ENCODE measurements at regions not wholly inside any gene's neighbourhood (a gene's known extent, or its start where the extent isn't known, plus 50 kb on each side); places are given as distances from the start of the nearest gene placed in this dataset.
"Not testable (repeated sequence)": the region's sequence is repeated elsewhere in the genome, so short reads cannot be mapped to it uniquely, and the experiment has no call there.

- TF ChIP-seq, protein P1, sequence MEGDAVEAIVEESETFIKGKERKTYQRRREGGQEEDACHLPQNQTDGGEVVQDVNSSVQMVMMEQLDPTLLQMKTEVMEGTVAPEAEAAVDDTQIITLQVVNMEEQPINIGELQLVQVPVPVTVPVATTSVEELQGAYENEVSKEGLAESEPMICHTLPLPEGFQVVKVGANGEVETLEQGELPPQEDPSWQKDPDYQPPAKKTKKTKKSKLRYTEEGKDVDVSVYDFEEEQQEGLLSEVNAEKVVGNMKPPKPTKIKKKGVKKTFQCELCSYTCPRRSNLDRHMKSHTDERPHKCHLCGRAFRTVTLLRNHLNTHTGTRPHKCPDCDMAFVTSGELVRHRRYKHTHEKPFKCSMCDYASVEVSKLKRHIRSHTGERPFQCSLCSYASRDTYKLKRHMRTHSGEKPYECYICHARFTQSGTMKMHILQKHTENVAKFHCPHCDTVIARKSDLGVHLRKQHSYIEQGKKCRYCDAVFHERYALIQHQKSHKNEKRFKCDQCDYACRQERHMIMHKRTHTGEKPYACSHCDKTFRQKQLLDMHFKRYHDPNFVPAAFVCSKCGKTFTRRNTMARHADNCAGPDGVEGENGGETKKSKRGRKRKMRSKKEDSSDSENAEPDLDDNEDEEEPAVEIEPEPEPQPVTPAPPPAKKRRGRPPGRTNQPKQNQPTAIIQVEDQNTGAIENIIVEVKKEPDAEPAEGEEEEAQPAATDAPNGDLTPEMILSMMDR (conservative IDR thresholded peaks at IDR 0.05): no peak
- no peak for TF ChIP-seq EZH2 (IDR thresholded peaks at IDR 0.05; ENCODE audit: low read depth)
- Histone ChIP-seq H3K27me3 (ENCODE audit: insufficient read depth, low read depth) (no peaks in the 10 kb centered on the region), H3K4me1 (replicated peaks; ENCODE audit: insufficient read depth) (no peaks in the 10 kb centered on the region), H3K27ac (no peak overlapping the region), H3K9me3 (ENCODE audit: insufficient read depth, low read depth) (no peaks in the 10 kb centered on the region), H3K4me3 (no peak overlapping the region), H4K20me1 (ENCODE audit: insufficient read depth) (no peaks in the 10 kb centered on the region), H3K9me2 (ENCODE audit: insufficient read depth) (no peaks in the 10 kb centered on the region), H3F3A (ENCODE audit: insufficient read depth, low read depth) (no peaks in the 10 kb centered on the region), H3K4me2 (no peak overlapping the region), H3K36me3 (ENCODE audit: low read depth) (no peaks in the 10 kb centered on the region), H2AFZ (0 out of 2 replicates have a peak overlapping the region, but pooled peaks have one; percentile 40), H3K79me2 (ENCODE audit: low read depth) (no peaks in the 10 kb centered on the region)
- DNase-seq: no peak
- CTCF ChIA-PET: no interaction called here
- POLR2A ChIA-PET (ENCODE audit: unreplicated experiment): no interaction called here
- no TSS peak for BruUV-seq (replicated peaks)
- intact Hi-C loops (cut with micrococcal nuclease; ENCODE audit: unreplicated experiment): no loop called here
These were observed 372.3 kb upstream of the FTMT start for GRCh38 chr5:121479337-121479736.

- H3K27me3 ChIP-seq (ENCODE audit: insufficient read depth, low read depth): no peaks in the 10 kb centered on the region
- no peak overlapping the region for H3K4me2 ChIP-seq
- no peaks in the 10 kb centered on the region for H3K9me2 ChIP-seq (ENCODE audit: insufficient read depth)
- no peaks in the 10 kb centered on the region for H3K4me1 ChIP-seq (replicated peaks; ENCODE audit: insufficient read depth)
- intact Hi-C loops (cut with micrococcal nuclease; ENCODE audit: unreplicated experiment): no loop called here
- no peak overlapping the region for H3K27ac ChIP-seq
- no TSS peak for BruUV-seq (replicated peaks)
- POLR2A ChIA-PET (ENCODE audit: unreplicated experiment): no interaction called here
- DNase-seq: no peak
- no peaks in the 10 kb centered on the region for H3K79me2 ChIP-seq (ENCODE audit: low read depth)
- H3K36me3 ChIP-seq (ENCODE audit: low read depth): no peaks in the 10 kb centered on the region
- H4K20me1 ChIP-seq (ENCODE audit: insufficient read depth): no peaks in the 10 kb centered on the region
- TF ChIP-seq, protein P1 (conservative IDR thresholded peaks at IDR 0.05): no peak
- no peak for TF ChIP-seq EZH2 (IDR thresholded peaks at IDR 0.05; ENCODE audit: low read depth)
- H3K9me3 ChIP-seq (ENCODE audit: insufficient read depth, low read depth): no peaks in the 10 kb centered on the region
- H2AFZ ChIP-seq: no peak overlapping the region; the same call in 1 of the 2 replicates
- CTCF ChIA-PET: no interaction called here
- H3F3A ChIP-seq (ENCODE audit: insufficient read depth, low read depth): no peaks in the 10 kb centered on the region
- H3K4me3 ChIP-seq: no peak overlapping the region
These were observed 366.4 kb upstream of the FTMT start for GRCh38 chr5:121485281-121485680.

DNA sequence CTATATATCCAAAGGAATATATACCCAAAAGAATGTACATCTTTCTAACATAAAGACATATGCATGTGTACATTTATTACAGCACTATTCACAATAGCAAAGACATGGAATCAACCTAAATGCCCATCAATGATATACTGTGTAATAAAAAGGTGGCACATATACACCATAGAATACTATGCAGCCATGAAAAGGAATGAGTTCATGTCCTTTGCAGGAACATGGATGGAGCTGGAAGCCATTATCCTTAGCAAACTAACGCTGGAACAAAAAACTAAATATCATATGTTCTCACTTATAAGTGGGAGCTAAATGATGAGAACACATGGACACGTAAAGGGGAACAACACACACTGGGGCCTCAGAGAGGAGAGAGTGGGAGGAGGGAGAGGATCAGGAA is 365.7 kb upstream of the FTMT start:
- H3K4me2 ChIP-seq; intact Hi-C loops (cut with micrococcal nuclease; ENCODE audit: unreplicated experiment); DNase-seq; H3K79me2 ChIP-seq (ENCODE audit: low read depth); H3F3A ChIP-seq (ENCODE audit: insufficient read depth, low read depth); CTCF ChIA-PET; H3K27ac ChIP-seq; H3K4me3 ChIP-seq; BruUV-seq (replicated peaks); H4K20me1 ChIP-seq (ENCODE audit: insufficient read depth); H2AFZ ChIP-seq; H3K4me1 ChIP-seq (replicated peaks; ENCODE audit: insufficient read depth); H3K36me3 ChIP-seq (ENCODE audit: low read depth); POLR2A ChIA-PET (ENCODE audit: unreplicated experiment); H3K9me2 ChIP-seq (ENCODE audit: insufficient read depth); H3K27me3 ChIP-seq (ENCODE audit: insufficient read depth, low read depth); H3K9me3 ChIP-seq (ENCODE audit: insufficient read depth, low read depth): not testable (repeated sequence)

GRCh38 chr5:121489972-121490371 is 361.7 kb upstream of the FTMT start:
- Histone ChIP-seq H3K4me2 (no peak overlapping the region), H4K20me1 (ENCODE audit: insufficient read depth) (no peaks in the 10 kb centered on the region)

More at GRCh38 chr5:121489972-121490371, 361.7 kb upstream of the FTMT start:
- Histone ChIP-seq H3K79me2 (ENCODE audit: low read depth) (no peaks in the 10 kb centered on the region), H3K9me2 (ENCODE audit: insufficient read depth) (no peaks in the 10 kb centered on the region), H3F3A (ENCODE audit: insufficient read depth, low read depth) (no peaks in the 10 kb centered on the region), H3K36me3 (ENCODE audit: low read depth) (no peaks in the 10 kb centered on the region), H3K27me3 (ENCODE audit: insufficient read depth, low read depth) (no peaks in the 10 kb centered on the region), H3K9me3 (ENCODE audit: insufficient read depth, low read depth) (no peaks in the 10 kb centered on the region), H3K27ac (no peak overlapping the region), H2AFZ (no peak overlapping the region), H3K4me1 (replicated peaks; ENCODE audit: insufficient read depth) (no peaks in the 10 kb centered on the region), H3K4me3 (no peak overlapping the region)
- POLR2A ChIA-PET (ENCODE audit: unreplicated experiment): no interaction called here
- intact Hi-C loops (cut with micrococcal nuclease; ENCODE audit: unreplicated experiment): no loop called here
- no peak for DNase-seq
- TF ChIP-seq, protein P1 (conservative IDR thresholded peaks at IDR 0.05): no peak
- TF ChIP-seq EZH2 (IDR thresholded peaks at IDR 0.05; ENCODE audit: low read depth): no peak
- CTCF ChIA-PET: no interaction called here
- BruUV-seq (replicated peaks): no TSS peak
